GM19467 (cell line): ENCODE measurements at regions not wholly inside any gene's neighbourhood (a gene's known extent, or its start where the extent isn't known, plus 50 kb on each side); places are given as distances from the start of the nearest gene placed in this dataset.
"Not testable (repeated sequence)": the region's sequence is repeated elsewhere in the genome, so short reads cannot be mapped to it uniquely, and the experiment has no call there.

Source experiments
- ATAC-seq: cut with Tn5 transposase; IDR thresholded peaks from one replicate; pipeline ENCODE4 v1.9.1; 2021; ENCODE audit warnings: mild to moderate bottlenecking, moderate library complexity; ENCODE audit not compliant: unreplicated experiment

- ATAC-seq = no peak
Observed at GRCh38 chr4:97432551-97432950, 710.7 kb downstream of the STPG2 start.

- not testable (repeated sequence) for ATAC-seq
Observed at GRCh38 chr4:97437998-97438705, 705.1 kb downstream of the STPG2 start.

DNA sequence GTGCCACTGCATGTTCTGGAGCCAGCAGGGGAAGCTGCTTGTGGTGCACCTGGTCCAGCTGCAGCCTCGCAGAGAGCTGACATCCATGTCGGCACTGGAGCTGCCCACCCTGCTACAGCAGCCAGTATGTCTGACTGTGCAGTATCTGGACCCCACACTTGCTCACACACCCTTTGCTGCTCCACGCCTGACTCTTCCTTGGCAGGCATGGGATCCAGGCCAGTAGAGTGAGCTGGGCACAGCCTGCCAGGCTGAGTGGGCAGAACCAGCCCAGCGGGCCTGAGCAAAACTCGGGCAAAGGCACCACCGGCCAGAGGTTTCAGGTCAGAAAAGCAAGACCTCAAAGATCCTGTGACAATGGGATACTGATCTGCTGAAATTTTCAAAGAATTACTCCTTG, 690.1 kb downstream of the STPG2 start:
- no peak for ATAC-seq

DNA sequence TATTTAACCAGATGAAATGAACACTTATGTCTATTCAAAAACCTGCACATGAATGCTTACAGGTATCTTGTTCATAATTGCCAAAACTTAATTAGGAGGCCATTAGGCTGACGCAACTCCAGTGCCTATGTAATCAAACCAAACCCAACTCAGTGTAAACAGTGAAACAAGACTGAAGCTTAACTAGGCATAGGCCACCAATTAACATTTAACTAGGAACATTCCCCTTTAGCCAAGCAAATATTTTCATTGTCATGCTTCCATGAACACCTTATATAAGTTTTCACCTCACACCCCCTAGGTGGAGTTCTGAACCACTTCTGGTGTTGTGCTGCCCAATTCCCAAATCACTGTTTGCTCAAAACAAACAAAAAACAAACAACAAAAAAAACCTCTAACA, 686.0 kb downstream of the STPG2 start:
- no peak for ATAC-seq

DNA sequence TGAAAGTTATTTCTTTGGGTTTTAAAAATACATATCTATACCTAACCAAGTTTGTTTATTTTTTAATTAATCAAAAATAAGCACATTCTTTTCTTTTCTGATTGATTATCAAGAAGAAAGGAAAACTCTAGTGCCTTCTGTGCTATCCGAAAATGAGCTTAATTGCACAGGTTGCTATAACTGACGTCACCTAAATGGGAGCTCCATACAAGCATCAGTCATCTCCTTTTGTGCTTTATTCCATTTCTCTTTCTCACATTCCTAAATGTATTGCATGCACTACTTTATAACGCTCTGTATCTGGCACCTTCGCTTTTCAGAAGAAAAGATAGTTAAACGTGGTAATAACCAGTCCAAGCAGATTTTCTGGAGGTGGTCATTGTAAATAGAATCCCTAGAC, 675.0 kb downstream of the STPG2 start:
- ATAC-seq = no peak

GRCh38 chr4:97475621-97476020, 667.7 kb downstream of the STPG2 start:
- ATAC-seq = no peak

GRCh38 chr4:97477974-97478373, 665.3 kb downstream of the STPG2 start:
- no peak for ATAC-seq

GRCh38 chr4:97479388-97479787, 663.9 kb downstream of the STPG2 start:
- no peak for ATAC-seq

GRCh38 chr4:97491856-97492255, 651.4 kb downstream of the STPG2 start:
- no peak for ATAC-seq

DNA sequence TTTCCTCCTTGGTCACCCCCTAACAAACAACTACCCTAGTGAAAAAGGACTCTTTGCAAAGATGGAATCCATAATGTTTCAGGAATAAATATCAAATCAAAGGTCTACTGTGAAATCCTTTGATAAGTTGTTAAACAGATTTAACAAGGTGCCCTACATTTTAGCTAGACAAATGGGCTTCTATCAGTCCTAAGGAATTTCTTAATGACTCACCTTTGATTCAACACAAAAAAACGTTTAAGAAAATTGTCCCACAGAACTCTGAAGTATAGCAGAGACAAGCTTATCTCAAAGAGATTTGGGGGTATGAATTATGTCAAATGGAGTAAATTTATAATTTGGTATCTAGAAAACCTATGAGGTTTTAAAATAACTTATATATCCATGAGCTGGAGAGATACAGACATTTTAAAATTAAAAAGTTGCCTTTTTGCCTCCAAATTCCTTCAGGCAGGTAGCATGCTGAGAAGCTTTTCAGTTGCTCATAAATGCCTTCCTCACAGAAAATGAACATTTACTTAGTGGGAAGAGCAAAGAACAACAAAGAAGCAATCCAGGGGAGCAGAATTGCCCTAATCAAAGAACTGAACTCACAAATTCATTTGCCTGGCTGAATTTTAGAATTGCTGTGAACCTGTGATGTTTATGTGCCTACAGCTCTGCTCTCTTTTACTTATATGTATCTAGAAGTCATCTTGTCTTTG, 649.3 kb downstream of the STPG2 start:
- ATAC-seq = no peak

- ATAC-seq = no peak
Observed at GRCh38 chr4:97496298-97496873, 646.9 kb downstream of the STPG2 start.

- ATAC-seq = no peak
Observed at GRCh38 chr4:97498875-97499274, 644.4 kb downstream of the STPG2 start.

GRCh38 chr4:97500423-97500822, 642.9 kb downstream of the STPG2 start:
- peak; percentile 98 for ATAC-seq

GRCh38 chr4:97504713-97505112, 638.6 kb downstream of the STPG2 start:
- ATAC-seq = no peak

DNA sequence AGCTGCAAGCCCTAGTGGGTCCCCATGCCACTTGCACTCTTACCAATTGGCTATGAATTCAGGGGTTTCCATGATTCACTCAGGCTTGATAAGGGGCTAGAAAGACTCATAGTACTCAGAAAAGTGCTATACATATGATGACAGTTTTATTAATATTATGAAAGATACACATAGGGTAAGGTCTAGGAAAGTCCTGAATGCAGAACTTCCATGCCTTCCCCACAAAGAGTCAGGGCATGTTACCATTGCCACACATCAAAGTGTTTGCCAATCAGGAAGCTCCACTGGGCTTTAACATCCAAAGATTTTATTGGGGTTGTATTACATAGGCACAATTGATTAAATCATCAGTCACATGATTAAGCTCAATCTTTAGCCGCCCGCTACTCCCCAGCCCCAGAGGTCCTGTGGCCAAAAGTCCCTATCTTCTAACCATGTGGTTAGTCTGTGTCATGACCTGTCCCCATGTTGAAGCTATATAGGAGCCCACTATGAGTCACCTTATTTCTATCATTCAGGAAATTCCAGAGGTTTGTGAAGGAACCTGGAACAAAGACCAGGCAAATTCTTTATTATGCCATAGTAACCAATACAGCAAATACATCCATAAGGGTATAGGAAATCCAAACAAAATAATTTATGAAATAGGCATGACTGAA, 635.6 kb downstream of the STPG2 start:
- ATAC-seq = no peak
